ENCODE measurements at regions not wholly inside any gene's neighbourhood (a gene's known extent, or its start where the extent isn't known, plus 50 kb on each side); places are given as distances from the start of the nearest gene placed in this dataset.

GRCh38 chr5:165232509-165233028, 1727.2 kb downstream of the MAT2B start:
- Histone ChIP-seq H3K27ac (ENCODE audit: low read depth, low read length) (peak overlapping the region; percentile 86), H3K9ac (ENCODE audit: low read length) (peak overlapping the region; percentile 17), H3K27me3 (ENCODE audit: control insufficient read depth, insufficient read depth, low read length) (no peaks in the 10 kb centered on the region), H3K36me3 (ENCODE audit: control insufficient read depth, insufficient read depth, low read length) (peaks cover 2% of the 10 kb centered on the region; the same call in 1 of the 2 replicates), H3K9me3 (ENCODE audit: control insufficient read depth, insufficient read depth, low read depth, low read length) (peaks cover 25% of the 10 kb centered on the region), H3K4me1 (ENCODE audit: control insufficient read depth, insufficient read depth, low read length) (peaks cover 21% of the 10 kb centered on the region), H3K4me3 (ENCODE audit: low read depth, low read length) (no peak overlapping the region; the same call in 1 of the 2 replicates)

GRCh38 chr5:165241811-165242210, 1736.4 kb downstream of the MAT2B start:
- no peak overlapping the region for H3K9ac ChIP-seq (ENCODE audit: low read length)
- H3K9me3 ChIP-seq (ENCODE audit: control insufficient read depth, insufficient read depth, low read depth, low read length) = no peaks in the 10 kb centered on the region
- H3K4me1 ChIP-seq (ENCODE audit: control insufficient read depth, insufficient read depth, low read length) = no peaks in the 10 kb centered on the region
- H3K4me3 ChIP-seq (ENCODE audit: low read depth, low read length) = no peak overlapping the region
- H3K27ac ChIP-seq (ENCODE audit: low read depth, low read length) = no peak overlapping the region
- H3K36me3 ChIP-seq (ENCODE audit: control insufficient read depth, insufficient read depth, low read length) = no peaks in the 10 kb centered on the region
- no peaks in the 10 kb centered on the region for H3K27me3 ChIP-seq (ENCODE audit: control insufficient read depth, insufficient read depth, low read length)

- no peaks in the 10 kb centered on the region for H3K4me1 ChIP-seq (ENCODE audit: control insufficient read depth, insufficient read depth, low read length)
- H3K9ac ChIP-seq (ENCODE audit: low read length) = no peak overlapping the region
- H3K27ac ChIP-seq (ENCODE audit: low read depth, low read length) = no peak overlapping the region
- H3K4me3 ChIP-seq (ENCODE audit: low read depth, low read length) = no peak overlapping the region
- H3K36me3 ChIP-seq (ENCODE audit: control insufficient read depth, insufficient read depth, low read length) = no peaks in the 10 kb centered on the region
- H3K9me3 ChIP-seq (ENCODE audit: control insufficient read depth, insufficient read depth, low read depth, low read length) = no peaks in the 10 kb centered on the region
- no peaks in the 10 kb centered on the region for H3K27me3 ChIP-seq (ENCODE audit: control insufficient read depth, insufficient read depth, low read length)
These were observed 1737.2 kb downstream of the MAT2B start for GRCh38 chr5:165242646-165243045.

- Histone ChIP-seq H3K4me3 (ENCODE audit: low read depth, low read length) (no peak overlapping the region), H3K9me3 (ENCODE audit: control insufficient read depth, insufficient read depth, low read depth, low read length) (no peaks in the 10 kb centered on the region), H3K27ac (ENCODE audit: low read depth, low read length) (no peak overlapping the region), H3K4me1 (ENCODE audit: control insufficient read depth, insufficient read depth, low read length) (no peaks in the 10 kb centered on the region), H3K9ac (ENCODE audit: low read length) (no peak overlapping the region), H3K36me3 (ENCODE audit: control insufficient read depth, insufficient read depth, low read length) (no peaks in the 10 kb centered on the region), H3K27me3 (ENCODE audit: control insufficient read depth, insufficient read depth, low read length) (no peaks in the 10 kb centered on the region)
These were observed 1739.0 kb downstream of the MAT2B start for GRCh38 chr5:165244407-165244806.

- H3K36me3 ChIP-seq (ENCODE audit: control insufficient read depth, insufficient read depth, low read length) = no peaks in the 10 kb centered on the region
- no peaks in the 10 kb centered on the region for H3K9me3 ChIP-seq (ENCODE audit: control insufficient read depth, insufficient read depth, low read depth, low read length)
- no peaks in the 10 kb centered on the region; the same call in 1 of the 2 replicates for H3K4me1 ChIP-seq (ENCODE audit: control insufficient read depth, insufficient read depth, low read length)
- no peaks in the 10 kb centered on the region for H3K27me3 ChIP-seq (ENCODE audit: control insufficient read depth, insufficient read depth, low read length)
- H3K4me3 ChIP-seq (ENCODE audit: low read depth, low read length) = no peak overlapping the region
- H3K9ac ChIP-seq (ENCODE audit: low read length) = no peak overlapping the region
- no peak overlapping the region for H3K27ac ChIP-seq (ENCODE audit: low read depth, low read length)
These were observed 1752.9 kb downstream of the MAT2B start for GRCh38 chr5:165258197-165258771.

GRCh38 chr5:165260426-165260825, 1755.0 kb downstream of the MAT2B start:
- no peaks in the 10 kb centered on the region; the same call in 1 of the 2 replicates for H3K4me1 ChIP-seq (ENCODE audit: control insufficient read depth, insufficient read depth, low read length)
- no peak overlapping the region for H3K9ac ChIP-seq (ENCODE audit: low read length)
- no peaks in the 10 kb centered on the region for H3K9me3 ChIP-seq (ENCODE audit: control insufficient read depth, insufficient read depth, low read depth, low read length)

GRCh38 chr5:165263536-165263935, 1758.1 kb downstream of the MAT2B start:
- H3K27me3 ChIP-seq (ENCODE audit: control insufficient read depth, insufficient read depth, low read length) = no peaks in the 10 kb centered on the region
- no peak overlapping the region for H3K9ac ChIP-seq (ENCODE audit: low read length)
- H3K36me3 ChIP-seq (ENCODE audit: control insufficient read depth, insufficient read depth, low read length) = no peaks in the 10 kb centered on the region
- H3K4me3 ChIP-seq (ENCODE audit: low read depth, low read length) = no peak overlapping the region
- H3K27ac ChIP-seq (ENCODE audit: low read depth, low read length) = no peak overlapping the region
- no peaks in the 10 kb centered on the region; the same call in 1 of the 2 replicates for H3K4me1 ChIP-seq (ENCODE audit: control insufficient read depth, insufficient read depth, low read length)
- no peaks in the 10 kb centered on the region for H3K9me3 ChIP-seq (ENCODE audit: control insufficient read depth, insufficient read depth, low read depth, low read length)

More at GRCh38 chr5:165260426-165260825, 1755.0 kb downstream of the MAT2B start:
- Histone ChIP-seq H3K27me3 (ENCODE audit: control insufficient read depth, insufficient read depth, low read length) (no peaks in the 10 kb centered on the region), H3K4me3 (ENCODE audit: low read depth, low read length) (no peak overlapping the region), H3K36me3 (ENCODE audit: control insufficient read depth, insufficient read depth, low read length) (no peaks in the 10 kb centered on the region), H3K27ac (ENCODE audit: low read depth, low read length) (no peak overlapping the region)

GRCh38 chr5:165266939-165267338, 1761.5 kb downstream of the MAT2B start:
- Histone ChIP-seq H3K27ac (ENCODE audit: low read depth, low read length) (no peak overlapping the region), H3K9me3 (ENCODE audit: control insufficient read depth, insufficient read depth, low read depth, low read length) (no peaks in the 10 kb centered on the region), H3K4me3 (ENCODE audit: low read depth, low read length) (no peak overlapping the region), H3K9ac (ENCODE audit: low read length) (no peak overlapping the region), H3K27me3 (ENCODE audit: control insufficient read depth, insufficient read depth, low read length) (no peaks in the 10 kb centered on the region), H3K4me1 (ENCODE audit: control insufficient read depth, insufficient read depth, low read length) (no peaks in the 10 kb centered on the region), H3K36me3 (ENCODE audit: control insufficient read depth, insufficient read depth, low read length) (no peaks in the 10 kb centered on the region)

GRCh38 chr5:165272436-165272835, 1767.0 kb downstream of the MAT2B start:
- Histone ChIP-seq H3K27me3 (ENCODE audit: control insufficient read depth, insufficient read depth, low read length) (no peaks in the 10 kb centered on the region), H3K27ac (ENCODE audit: low read depth, low read length) (no peak overlapping the region), H3K4me3 (ENCODE audit: low read depth, low read length) (no peak overlapping the region), H3K9ac (ENCODE audit: low read length) (no peak overlapping the region), H3K9me3 (ENCODE audit: control insufficient read depth, insufficient read depth, low read depth, low read length) (no peaks in the 10 kb centered on the region; the same call in 1 of the 2 replicates), H3K36me3 (ENCODE audit: control insufficient read depth, insufficient read depth, low read length) (no peaks in the 10 kb centered on the region), H3K4me1 (ENCODE audit: control insufficient read depth, insufficient read depth, low read length) (no peaks in the 10 kb centered on the region)

GRCh38 chr5:165277661-165278060, 1772.2 kb downstream of the MAT2B start:
- no peak overlapping the region for H3K27ac ChIP-seq (ENCODE audit: low read depth, low read length)
- no peak overlapping the region for H3K9ac ChIP-seq (ENCODE audit: low read length)
- H3K27me3 ChIP-seq (ENCODE audit: control insufficient read depth, insufficient read depth, low read length) = no peaks in the 10 kb centered on the region

GRCh38 chr5:165282491-165282890, 1777.1 kb downstream of the MAT2B start:
- Histone ChIP-seq H3K9ac (ENCODE audit: low read length) (no peak overlapping the region), H3K9me3 (ENCODE audit: control insufficient read depth, insufficient read depth, low read depth, low read length) (no peaks in the 10 kb centered on the region), H3K4me3 (ENCODE audit: low read depth, low read length) (no peak overlapping the region), H3K27me3 (ENCODE audit: control insufficient read depth, insufficient read depth, low read length) (no peaks in the 10 kb centered on the region), H3K4me1 (ENCODE audit: control insufficient read depth, insufficient read depth, low read length) (no peaks in the 10 kb centered on the region), H3K27ac (ENCODE audit: low read depth, low read length) (no peak overlapping the region), H3K36me3 (ENCODE audit: control insufficient read depth, insufficient read depth, low read length) (no peaks in the 10 kb centered on the region)

More at GRCh38 chr5:165277661-165278060, 1772.2 kb downstream of the MAT2B start:
- Histone ChIP-seq H3K4me3 (ENCODE audit: low read depth, low read length) (no peak overlapping the region), H3K4me1 (ENCODE audit: control insufficient read depth, insufficient read depth, low read length) (no peaks in the 10 kb centered on the region), H3K9me3 (ENCODE audit: control insufficient read depth, insufficient read depth, low read depth, low read length) (no peaks in the 10 kb centered on the region; the same call in 1 of the 2 replicates), H3K36me3 (ENCODE audit: control insufficient read depth, insufficient read depth, low read length) (no peaks in the 10 kb centered on the region)
